ENCODE measurements at regions not wholly inside any gene's neighbourhood (a gene's known extent, or its start where the extent isn't known, plus 50 kb on each side); places are given as distances from the start of the nearest gene placed in this dataset.
"Not testable (repeated sequence)": the region's sequence is repeated elsewhere in the genome, so short reads cannot be mapped to it uniquely, and the experiment has no call there.

- not testable (repeated sequence) for ATAC-seq (replicated peaks in 1 of 2)
Observed at GRCh38 chr18:14393563-14394103, 149.8 kb downstream of the POTEC start.

GRCh38 chr18:14392604-14393003 is 150.8 kb downstream of the POTEC start:
- H3K36me3 Mint-ChIP-seq (ENCODE audit: insufficient read depth in 2 of 2); H3K27me3 Mint-ChIP-seq (ENCODE audit: low read depth); H3K27ac Mint-ChIP-seq; H3K4me3 Mint-ChIP-seq; H3K4me1 Mint-ChIP-seq (ENCODE audit: low read depth); ATAC-seq (replicated peaks in 1 of 2); H3K9me3 Mint-ChIP-seq; DNase-seq: not testable (repeated sequence)

More at GRCh38 chr18:14393563-14394103, 149.8 kb downstream of the POTEC start:
- H3K27ac Mint-ChIP-seq; H3K36me3 Mint-ChIP-seq (ENCODE audit: insufficient read depth in 2 of 2); DNase-seq; H3K9me3 Mint-ChIP-seq; H3K27me3 Mint-ChIP-seq (ENCODE audit: low read depth); H3K4me1 Mint-ChIP-seq (ENCODE audit: low read depth); H3K4me3 Mint-ChIP-seq: not testable (repeated sequence)

GRCh38 chr18:14384961-14385360 is 158.4 kb downstream of the POTEC start:
- ATAC-seq (replicated peaks in 1 of 2); DNase-seq; H3K27me3 Mint-ChIP-seq (ENCODE audit: low read depth); H3K4me3 Mint-ChIP-seq; H3K36me3 Mint-ChIP-seq (ENCODE audit: insufficient read depth in 2 of 2); H3K4me1 Mint-ChIP-seq (ENCODE audit: low read depth); H3K27ac Mint-ChIP-seq; H3K9me3 Mint-ChIP-seq: not testable (repeated sequence)

- ATAC-seq (replicated peaks in 1 of 2); DNase-seq; H3K27ac Mint-ChIP-seq; H3K4me1 Mint-ChIP-seq (ENCODE audit: low read depth); H3K27me3 Mint-ChIP-seq (ENCODE audit: low read depth); H3K36me3 Mint-ChIP-seq (ENCODE audit: insufficient read depth in 2 of 2); H3K4me3 Mint-ChIP-seq; H3K9me3 Mint-ChIP-seq: not testable (repeated sequence)
Observed at GRCh38 chr18:14382666-14383065, 160.7 kb downstream of the POTEC start.

GRCh38 chr18:14379489-14379888 is 163.9 kb downstream of the POTEC start:
- H3K27ac Mint-ChIP-seq; H3K36me3 Mint-ChIP-seq (ENCODE audit: insufficient read depth in 2 of 2); DNase-seq; H3K4me1 Mint-ChIP-seq (ENCODE audit: low read depth); H3K9me3 Mint-ChIP-seq; H3K27me3 Mint-ChIP-seq (ENCODE audit: low read depth): not testable (repeated sequence)
- peak overlapping the region in 1 of 2 donors; percentile 45 for H3K4me3 Mint-ChIP-seq
- ATAC-seq (replicated peaks in 1 of 2), result peak in 1 of 2 donors; percentile 65

- H3K27ac Mint-ChIP-seq; H3K27me3 Mint-ChIP-seq (ENCODE audit: low read depth); DNase-seq; H3K4me1 Mint-ChIP-seq (ENCODE audit: low read depth); ATAC-seq (replicated peaks in 1 of 2); H3K4me3 Mint-ChIP-seq; H3K36me3 Mint-ChIP-seq (ENCODE audit: insufficient read depth in 2 of 2); H3K9me3 Mint-ChIP-seq: not testable (repeated sequence)
Observed at GRCh38 chr18:14378376-14378775, 165.0 kb downstream of the POTEC start.

- not testable (repeated sequence) for ATAC-seq (replicated peaks in 1 of 2); DNase-seq; H3K4me3 Mint-ChIP-seq; H3K36me3 Mint-ChIP-seq (ENCODE audit: insufficient read depth in 2 of 2); H3K27me3 Mint-ChIP-seq (ENCODE audit: low read depth); H3K9me3 Mint-ChIP-seq; H3K4me1 Mint-ChIP-seq (ENCODE audit: low read depth); H3K27ac Mint-ChIP-seq
Observed at GRCh38 chr18:14361346-14361745, 182.1 kb downstream of the POTEC start.

GRCh38 chr18:14357553-14358297 is 185.7 kb downstream of the POTEC start:
- not testable (repeated sequence) for ATAC-seq (replicated peaks in 1 of 2); H3K4me3 Mint-ChIP-seq; H3K27me3 Mint-ChIP-seq (ENCODE audit: low read depth); H3K9me3 Mint-ChIP-seq; DNase-seq; H3K4me1 Mint-ChIP-seq (ENCODE audit: low read depth); H3K27ac Mint-ChIP-seq; H3K36me3 Mint-ChIP-seq (ENCODE audit: insufficient read depth in 2 of 2)

- H3K9me3 Mint-ChIP-seq; H3K4me3 Mint-ChIP-seq; H3K4me1 Mint-ChIP-seq (ENCODE audit: low read depth); H3K27me3 Mint-ChIP-seq (ENCODE audit: low read depth); H3K27ac Mint-ChIP-seq; ATAC-seq (replicated peaks in 1 of 2); DNase-seq; H3K36me3 Mint-ChIP-seq (ENCODE audit: insufficient read depth in 2 of 2): not testable (repeated sequence)
Observed at GRCh38 chr18:14342170-14342569, 201.2 kb downstream of the POTEC start.

GRCh38 chr18:14336017-14336416 is 203.8 kb upstream of the ZNF519 start:
- H3K27ac Mint-ChIP-seq; H3K4me3 Mint-ChIP-seq; H3K27me3 Mint-ChIP-seq (ENCODE audit: low read depth); H3K9me3 Mint-ChIP-seq; DNase-seq; H3K4me1 Mint-ChIP-seq (ENCODE audit: low read depth); H3K36me3 Mint-ChIP-seq (ENCODE audit: insufficient read depth in 2 of 2); ATAC-seq (replicated peaks in 1 of 2): not testable (repeated sequence)

- DNase-seq; ATAC-seq (replicated peaks in 1 of 2); H3K4me3 Mint-ChIP-seq; H3K4me1 Mint-ChIP-seq (ENCODE audit: low read depth); H3K36me3 Mint-ChIP-seq (ENCODE audit: insufficient read depth in 2 of 2); H3K27me3 Mint-ChIP-seq (ENCODE audit: low read depth); H3K9me3 Mint-ChIP-seq; H3K27ac Mint-ChIP-seq: not testable (repeated sequence)
Observed at GRCh38 chr18:14321217-14321616, 189.0 kb upstream of the ZNF519 start.

- not testable (repeated sequence) for H3K27me3 Mint-ChIP-seq (ENCODE audit: low read depth); H3K4me3 Mint-ChIP-seq; H3K4me1 Mint-ChIP-seq (ENCODE audit: low read depth); DNase-seq; ATAC-seq (replicated peaks in 1 of 2); H3K27ac Mint-ChIP-seq; H3K9me3 Mint-ChIP-seq; H3K36me3 Mint-ChIP-seq (ENCODE audit: insufficient read depth in 2 of 2)
Observed at GRCh38 chr18:14301255-14301654, 169.0 kb upstream of the ZNF519 start.

- not testable (repeated sequence) for H3K27me3 Mint-ChIP-seq (ENCODE audit: low read depth); H3K4me3 Mint-ChIP-seq; H3K9me3 Mint-ChIP-seq; ATAC-seq (replicated peaks in 1 of 2); H3K36me3 Mint-ChIP-seq (ENCODE audit: insufficient read depth in 2 of 2); DNase-seq; H3K27ac Mint-ChIP-seq; H3K4me1 Mint-ChIP-seq (ENCODE audit: low read depth)
Observed at GRCh38 chr18:14295081-14295480, 162.8 kb upstream of the ZNF519 start.

- no peak overlapping the region for H3K4me3 Mint-ChIP-seq
- no peaks in the 10 kb centered on the region for H3K4me1 Mint-ChIP-seq (ENCODE audit: low read depth)
- H3K36me3 Mint-ChIP-seq (ENCODE audit: insufficient read depth in 2 of 2), result no peaks in the 10 kb centered on the region
- H3K27me3 Mint-ChIP-seq (ENCODE audit: low read depth), result no peaks in the 10 kb centered on the region
- H3K9me3 Mint-ChIP-seq, result peaks cover 0 to 4% of the 10 kb centered on the region in 2 donors
- ATAC-seq (replicated peaks in 1 of 2) (no peak), DNase-seq (no peak)
- H3K27ac Mint-ChIP-seq, result no peak overlapping the region
Observed at GRCh38 chr18:14285053-14285452, 152.8 kb upstream of the ZNF519 start.
